Brain microvascular endothelial cell (primary cell): ENCODE measurements at regions not wholly inside any gene's neighbourhood (a gene's known extent, or its start where the extent isn't known, plus 50 kb on each side); places are given as distances from the start of the nearest gene placed in this dataset.

ENCODE experiments used
- DNase-seq: peaks from one replicate; pipeline ENCODE4 v3.0.0-alpha.2; 2020
- H3K27ac ChIP-seq: fragments of 250-450 bp; sonication (Bioruptor Pico); 2 replicates; pipeline ENCODE4 v1.5.1; 2020; ENCODE audit warnings: mild to moderate bottlenecking, moderate library complexity
- H3K27me3 ChIP-seq: fragments of 250-450 bp; sonication (Bioruptor Pico); replicated peaks from 2 replicates; pipeline ENCODE4 v1.5.1; 2020; ENCODE audit warnings: mild to moderate bottlenecking
- H3K36me3 ChIP-seq: fragments of 250-450 bp; sonication (Bioruptor Pico); replicated peaks from 2 replicates; pipeline ENCODE4 v1.5.1; 2020; ENCODE audit warnings: mild to moderate bottlenecking
- H3K4me3 ChIP-seq: 2 replicates; pipeline ENCODE4 v1.5.1; 2011; ENCODE audit warnings: low read depth, mild to moderate bottlenecking, control low read depth, low read length, moderate library complexity
- in situ Hi-C: cut with HindIII; loops from 2 replicates; pipeline ENCODE4 v1.10.0; 2017; ENCODE audit warnings: low sequenced_read_pairs, low pct_ligation_motif_present
- TF ChIP-seq, protein P1 (sequence below): IDR thresholded peaks from 2 replicates; pipeline ENCODE4 v1.5.1; 2011; ENCODE audit warnings: low read depth, mild to moderate bottlenecking, moderate library complexity, low read length, control low read depth, inconsistent platforms; ENCODE audit errors: missing control alignments

- in situ Hi-C loops, result no loop called here
- no peak overlapping the region for H3K4me3 ChIP-seq
- no peak for DNase-seq
- H3K36me3 ChIP-seq, result no peaks in the 10 kb centered on the region
- TF ChIP-seq, protein P1, sequence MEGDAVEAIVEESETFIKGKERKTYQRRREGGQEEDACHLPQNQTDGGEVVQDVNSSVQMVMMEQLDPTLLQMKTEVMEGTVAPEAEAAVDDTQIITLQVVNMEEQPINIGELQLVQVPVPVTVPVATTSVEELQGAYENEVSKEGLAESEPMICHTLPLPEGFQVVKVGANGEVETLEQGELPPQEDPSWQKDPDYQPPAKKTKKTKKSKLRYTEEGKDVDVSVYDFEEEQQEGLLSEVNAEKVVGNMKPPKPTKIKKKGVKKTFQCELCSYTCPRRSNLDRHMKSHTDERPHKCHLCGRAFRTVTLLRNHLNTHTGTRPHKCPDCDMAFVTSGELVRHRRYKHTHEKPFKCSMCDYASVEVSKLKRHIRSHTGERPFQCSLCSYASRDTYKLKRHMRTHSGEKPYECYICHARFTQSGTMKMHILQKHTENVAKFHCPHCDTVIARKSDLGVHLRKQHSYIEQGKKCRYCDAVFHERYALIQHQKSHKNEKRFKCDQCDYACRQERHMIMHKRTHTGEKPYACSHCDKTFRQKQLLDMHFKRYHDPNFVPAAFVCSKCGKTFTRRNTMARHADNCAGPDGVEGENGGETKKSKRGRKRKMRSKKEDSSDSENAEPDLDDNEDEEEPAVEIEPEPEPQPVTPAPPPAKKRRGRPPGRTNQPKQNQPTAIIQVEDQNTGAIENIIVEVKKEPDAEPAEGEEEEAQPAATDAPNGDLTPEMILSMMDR, result no peak
- H3K27ac ChIP-seq, result no peak overlapping the region
- no peaks in the 10 kb centered on the region for H3K27me3 ChIP-seq
Observed at GRCh38 chr1:80846966-80847365, 953.8 kb upstream of the ADGRL2 start.

DNA sequence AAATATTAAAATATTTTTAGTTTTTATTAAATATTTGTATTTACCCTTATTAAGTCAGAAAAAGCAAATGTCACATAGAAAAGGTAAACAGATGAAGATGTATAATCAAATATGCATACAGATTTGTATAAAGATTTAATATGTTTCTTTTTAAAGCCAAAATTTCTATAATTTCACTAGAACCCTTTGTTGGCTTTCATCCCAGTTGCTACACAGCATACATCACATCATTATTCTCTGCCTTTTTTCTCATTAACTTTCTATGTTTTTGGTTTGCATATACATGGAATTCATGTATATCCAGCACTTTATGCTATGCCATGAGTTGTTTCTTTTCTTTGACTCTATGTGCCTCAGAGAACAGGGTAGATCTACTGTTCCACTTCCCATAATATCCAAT lies 957.9 kb upstream of the ADGRL2 start:
- in situ Hi-C loops, result no loop called here
- no peak for DNase-seq
- no peak overlapping the region for H3K4me3 ChIP-seq
- TF ChIP-seq, protein P1, result no peak
- H3K27me3 ChIP-seq, result no peaks in the 10 kb centered on the region
- no peak overlapping the region for H3K27ac ChIP-seq
- H3K36me3 ChIP-seq, result no peaks in the 10 kb centered on the region

- Histone ChIP-seq H3K36me3 (no peaks in the 10 kb centered on the region), H3K27me3 (no peaks in the 10 kb centered on the region), H3K4me3 (no peak overlapping the region), H3K27ac (no peak overlapping the region)
- in situ Hi-C loops, result no loop called here
- DNase-seq, result no peak
- TF ChIP-seq, protein P1, result no peak
Observed at GRCh38 chr1:80841261-80841660, 959.5 kb upstream of the ADGRL2 start.

DNA sequence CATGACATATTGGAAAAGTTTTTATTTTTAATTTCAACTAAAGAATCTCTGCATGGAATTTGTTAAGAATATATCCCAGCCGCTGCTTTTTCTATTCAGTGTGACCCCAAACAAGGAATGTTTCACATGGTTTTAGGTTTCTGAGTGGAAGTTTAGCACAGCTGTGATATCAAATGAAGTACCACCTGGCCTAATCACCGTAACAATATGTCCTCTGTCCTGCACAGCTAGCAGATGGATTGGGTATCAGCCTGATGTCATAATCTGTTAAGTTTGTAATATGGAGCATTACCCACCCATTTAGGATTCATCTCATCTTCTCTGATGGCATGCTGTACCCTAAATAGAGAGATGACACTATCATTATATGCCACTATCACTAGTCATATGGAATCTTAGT lies 963.7 kb upstream of the ADGRL2 start:
- in situ Hi-C loops, result no loop called here
- TF ChIP-seq, protein P1, result no peak

DNA sequence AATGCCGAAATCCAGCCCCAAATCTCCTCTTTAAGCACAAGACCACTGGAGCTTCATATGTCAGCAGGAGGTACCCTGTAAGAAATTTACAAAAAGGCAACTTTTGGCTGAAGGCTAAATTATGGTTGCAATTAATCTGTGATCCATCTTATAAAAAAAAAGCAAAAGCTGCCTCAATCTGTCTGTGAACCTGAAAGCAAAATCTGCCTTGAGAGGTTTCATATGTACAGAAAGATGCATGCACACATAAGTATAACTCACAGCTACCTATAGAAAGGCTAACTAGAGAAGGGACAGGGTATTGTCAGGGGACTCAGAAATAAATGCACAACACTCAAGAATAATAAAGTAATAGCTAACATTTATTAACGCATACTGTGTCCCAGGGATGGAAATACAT lies 964.2 kb upstream of the ADGRL2 start:
- in situ Hi-C loops, result no loop called here
- no peak for DNase-seq

More for the DNA sequence above, 963.7 kb upstream of the ADGRL2 start:
- Histone ChIP-seq H3K27me3 (no peaks in the 10 kb centered on the region), H3K36me3 (no peaks in the 10 kb centered on the region), H3K27ac (no peak overlapping the region), H3K4me3 (no peak overlapping the region)
- DNase-seq, result no peak

GRCh38 chr1:80827666-80828065 lies 973.1 kb upstream of the ADGRL2 start:
- Histone ChIP-seq H3K27me3 (no peaks in the 10 kb centered on the region), H3K4me3 (no peak overlapping the region), H3K36me3 (no peaks in the 10 kb centered on the region), H3K27ac (no peak overlapping the region)
- in situ Hi-C loops, result no loop called here
- no peak for DNase-seq
- TF ChIP-seq, protein P1, result no peak

More for the DNA sequence above, 964.2 kb upstream of the ADGRL2 start:
- H3K4me3 ChIP-seq, result no peak overlapping the region
- H3K27me3 ChIP-seq, result no peaks in the 10 kb centered on the region
- H3K27ac ChIP-seq, result no peak overlapping the region
- TF ChIP-seq, protein P1, result no peak
- no peaks in the 10 kb centered on the region for H3K36me3 ChIP-seq
